Endodermal cell (in vitro differentiated cells): ENCODE measurements at regions not wholly inside any gene's neighbourhood (a gene's known extent, or its start where the extent isn't known, plus 50 kb on each side); places are given as distances from the start of the nearest gene placed in this dataset.
"Not testable (repeated sequence)": the region's sequence is repeated elsewhere in the genome, so short reads cannot be mapped to it uniquely, and the experiment has no call there.

Source experiments
- DNase-seq: peaks from one replicate; pipeline ENCODE4 v3.0.0-alpha.2; 2017
- H3K27ac ChIP-seq: 2 replicates; pipeline ENCODE4 v1.5.1; 2013; ENCODE audit warnings: mild to moderate bottlenecking, low read depth, low read length, moderate library complexity
- H3K27me3 ChIP-seq: 2 replicates; pipeline ENCODE4 v1.6.1; 2013; ENCODE audit warnings: mild to moderate bottlenecking, low read length, moderate library complexity; ENCODE audit not compliant: insufficient read depth, control insufficient read depth, poor library complexity, severe bottlenecking
- H3K36me3 ChIP-seq: 2 replicates; pipeline ENCODE4 v1.7.0; 2013; ENCODE audit warnings: mild to moderate bottlenecking, low read length, moderate library complexity; ENCODE audit not compliant: control insufficient read depth, insufficient read depth
- H3K4me1 ChIP-seq: one replicate; pipeline ENCODE4 v1.7.0; 2013; ENCODE audit warnings: low read length; ENCODE audit not compliant: control insufficient read depth, insufficient read depth
- H3K4me3 ChIP-seq: 2 replicates; pipeline ENCODE4 v1.5.1; 2013; ENCODE audit warnings: mild to moderate bottlenecking, low read length, moderate library complexity
- H3K9ac ChIP-seq: 2 replicates; pipeline ENCODE4 v1.6.1; 2013; ENCODE audit warnings: mild to moderate bottlenecking, low read length, moderate library complexity; ENCODE audit not compliant: poor library complexity, severe bottlenecking; ENCODE audit errors: extremely low read depth
- H3K9me3 ChIP-seq: 2 replicates; pipeline ENCODE4 v1.6.1; 2013; ENCODE audit warnings: mild to moderate bottlenecking, low read length, moderate library complexity; ENCODE audit not compliant: control insufficient read depth
- H3K27ac Mint-ChIP-seq: 2 replicates; pipeline ENCODE4 v1.8.0; 2020; ENCODE audit warnings: mixed read lengths
- H3K27me3 Mint-ChIP-seq: 2 replicates; pipeline ENCODE4 v1.8.0; 2021; ENCODE audit warnings: mild to moderate bottlenecking, mixed read lengths; ENCODE audit not compliant: insufficient read depth
- H3K36me3 Mint-ChIP-seq: 2 replicates; pipeline ENCODE4 v1.8.0; 2020; ENCODE audit warnings: low read depth, mixed read lengths
- H3K4me1 Mint-ChIP-seq: 2 replicates; pipeline ENCODE4 v1.8.0; 2020; ENCODE audit warnings: mixed read lengths
- H3K4me3 Mint-ChIP-seq: 2 replicates; pipeline ENCODE4 v1.8.0; 2020; ENCODE audit warnings: mild to moderate bottlenecking, moderate library complexity, mixed read lengths
- H3K9me3 Mint-ChIP-seq: 2 replicates; pipeline ENCODE4 v1.8.0; 2020; ENCODE audit warnings: mild to moderate bottlenecking, mixed read lengths
- CTCF ChIP-seq: fragments of 200-600 bp; sonication (generic); conservative IDR thresholded peaks from 2 replicates; pipeline ENCODE4 v1.5.0; 2021; ENCODE audit warnings: antibody characterized with exemption, mild to moderate bottlenecking
- WGBS, 2 experiments: methylation state at CpG; one replicate each; pipeline versions ENCODE4 v1.1.5 to v1.1.7; 2013; ENCODE audit warnings: missing lambda C conversion rate in 2 of 2, mixed read lengths in 1 of 2; ENCODE audit not compliant: insufficient coverage in 1 of 2, insufficient read length in 1 of 2; 5-methylcytosine and 5-hydroxymethylcytosine counted together

- H3K36me3 Mint-ChIP-seq: peaks cover 5% of the 10 kb centered on the region
- H3K4me1 Mint-ChIP-seq: no peaks in the 10 kb centered on the region
- no peak for DNase-seq
- WGBS, 2 experiments: 83 to 100% methylated on average over 1 of the region's 1 CpG
- H3K27ac Mint-ChIP-seq: no peak overlapping the region
- H3K4me3 Mint-ChIP-seq: no peak overlapping the region
- H3K36me3 ChIP-seq: no peaks in the 10 kb centered on the region
- peak overlapping the region; percentile 18 for H3K4me3 ChIP-seq
- no peak for TF ChIP-seq CTCF
- no peaks in the 10 kb centered on the region for H3K4me1 ChIP-seq
- no peak overlapping the region for H3K9ac ChIP-seq
- H3K9me3 ChIP-seq: peaks cover 24% of the 10 kb centered on the region
- peaks cover 35% of the 10 kb centered on the region for H3K9me3 Mint-ChIP-seq
- no peaks in the 10 kb centered on the region for H3K27me3 Mint-ChIP-seq
- H3K27me3 ChIP-seq: no peaks in the 10 kb centered on the region
- H3K27ac ChIP-seq: no peak overlapping the region
These were observed 638.5 kb downstream of the EPM2A start for GRCh38 chr6:145096846-145097245.

- not testable (repeated sequence) for H3K27me3 Mint-ChIP-seq, H3K27ac Mint-ChIP-seq, H3K4me1 ChIP-seq, H3K36me3 ChIP-seq, H3K4me3 Mint-ChIP-seq, H3K36me3 Mint-ChIP-seq, H3K4me1 Mint-ChIP-seq, H3K9ac ChIP-seq, DNase-seq, H3K27me3 ChIP-seq, H3K27ac ChIP-seq, H3K4me3 ChIP-seq
- 84 to 85% methylated on average over 6 of the region's 6 CpGs for WGBS, 2 experiments
- H3K9me3 Mint-ChIP-seq: peaks cover 35% of the 10 kb centered on the region
- peaks cover 24% of the 10 kb centered on the region for H3K9me3 ChIP-seq
These were observed 637.2 kb downstream of the EPM2A start for GRCh38 chr6:145098127-145098526.

- TF ChIP-seq CTCF: no peak
- WGBS, 2 experiments: 93 to 100% methylated on average over 1 of the region's 1 CpG
- Mint-ChIP-seq H3K9me3 (peaks cover 35% of the 10 kb centered on the region), H3K4me1 (no peaks in the 10 kb centered on the region), H3K4me3 (no peak overlapping the region), H3K36me3 (peaks cover 5% of the 10 kb centered on the region), H3K27me3 (no peaks in the 10 kb centered on the region), H3K27ac (no peak overlapping the region)
- Histone ChIP-seq H3K4me1 (no peaks in the 10 kb centered on the region), H3K27me3 (no peaks in the 10 kb centered on the region), H3K9ac (no peak overlapping the region), H3K27ac (no peak overlapping the region), H3K4me3 (no peak overlapping the region), H3K36me3 (no peaks in the 10 kb centered on the region), H3K9me3 (peaks cover 24% of the 10 kb centered on the region)
- no peak for DNase-seq
These were observed 635.6 kb downstream of the EPM2A start for GRCh38 chr6:145099713-145100112.

- H3K36me3 ChIP-seq: no peaks in the 10 kb centered on the region
- WGBS, 2 experiments: 100% methylated on average over 1 of the region's 1 CpG; no CpG with 5 or more reads in 1 of the 2 experiments
- no peak overlapping the region for H3K27ac ChIP-seq
- H3K9me3 ChIP-seq: peaks cover 42% of the 10 kb centered on the region
- H3K4me1 ChIP-seq: no peaks in the 10 kb centered on the region
- H3K9me3 Mint-ChIP-seq: peaks cover 49% of the 10 kb centered on the region
- no peak overlapping the region for H3K9ac ChIP-seq
- TF ChIP-seq CTCF: no peak
- H3K27me3 ChIP-seq: no peaks in the 10 kb centered on the region
- H3K4me3 Mint-ChIP-seq: no peak overlapping the region
- H3K4me1 Mint-ChIP-seq: no peaks in the 10 kb centered on the region
- no peak overlapping the region for H3K4me3 ChIP-seq
- H3K36me3 Mint-ChIP-seq: peaks cover 10% of the 10 kb centered on the region
- no peaks in the 10 kb centered on the region for H3K27me3 Mint-ChIP-seq
- no peak for DNase-seq
- H3K27ac Mint-ChIP-seq: no peak overlapping the region
These were observed 625.2 kb downstream of the EPM2A start for GRCh38 chr6:145110109-145110508.

- H3K4me3 ChIP-seq, H3K9ac ChIP-seq, DNase-seq, H3K4me1 ChIP-seq, H3K4me1 Mint-ChIP-seq, H3K27me3 ChIP-seq, H3K27me3 Mint-ChIP-seq, H3K36me3 ChIP-seq, H3K27ac Mint-ChIP-seq, H3K27ac ChIP-seq, H3K4me3 Mint-ChIP-seq: not testable (repeated sequence)
- H3K9me3 Mint-ChIP-seq: peaks cover 48% of the 10 kb centered on the region
- peaks cover 42% of the 10 kb centered on the region for H3K9me3 ChIP-seq
- 88 to 91% methylated on average over 1 to 2 of the region's 2 CpGs for WGBS, 2 experiments
- peaks cover 10% of the 10 kb centered on the region for H3K36me3 Mint-ChIP-seq
These were observed 623.9 kb downstream of the EPM2A start for GRCh38 chr6:145111407-145111806.
